Endodermal cell (in vitro differentiated cells): ENCODE measurements at regions not wholly inside any gene's neighbourhood (a gene's known extent, or its start where the extent isn't known, plus 50 kb on each side); places are given as distances from the start of the nearest gene placed in this dataset.

Experiments used
- DNase-seq: peaks from one replicate; pipeline ENCODE4 v3.0.0-alpha.2; 2017
- H3K27ac ChIP-seq: 2 replicates; pipeline ENCODE4 v1.5.1; 2013; ENCODE audit warnings: mild to moderate bottlenecking, low read depth, low read length, moderate library complexity
- H3K27me3 ChIP-seq: 2 replicates; pipeline ENCODE4 v1.6.1; 2013; ENCODE audit warnings: mild to moderate bottlenecking, low read length, moderate library complexity; ENCODE audit not compliant: insufficient read depth, control insufficient read depth, poor library complexity, severe bottlenecking
- H3K36me3 ChIP-seq: 2 replicates; pipeline ENCODE4 v1.7.0; 2013; ENCODE audit warnings: mild to moderate bottlenecking, low read length, moderate library complexity; ENCODE audit not compliant: control insufficient read depth, insufficient read depth
- H3K4me1 ChIP-seq: one replicate; pipeline ENCODE4 v1.7.0; 2013; ENCODE audit warnings: low read length; ENCODE audit not compliant: control insufficient read depth, insufficient read depth
- H3K4me3 ChIP-seq: 2 replicates; pipeline ENCODE4 v1.5.1; 2013; ENCODE audit warnings: mild to moderate bottlenecking, low read length, moderate library complexity
- H3K9ac ChIP-seq: 2 replicates; pipeline ENCODE4 v1.6.1; 2013; ENCODE audit warnings: mild to moderate bottlenecking, low read length, moderate library complexity; ENCODE audit not compliant: poor library complexity, severe bottlenecking; ENCODE audit errors: extremely low read depth
- H3K9me3 ChIP-seq: 2 replicates; pipeline ENCODE4 v1.6.1; 2013; ENCODE audit warnings: mild to moderate bottlenecking, low read length, moderate library complexity; ENCODE audit not compliant: control insufficient read depth
- H3K27ac Mint-ChIP-seq: 2 replicates; pipeline ENCODE4 v1.8.0; 2020; ENCODE audit warnings: mixed read lengths
- H3K27me3 Mint-ChIP-seq: 2 replicates; pipeline ENCODE4 v1.8.0; 2021; ENCODE audit warnings: mild to moderate bottlenecking, mixed read lengths; ENCODE audit not compliant: insufficient read depth
- H3K36me3 Mint-ChIP-seq: 2 replicates; pipeline ENCODE4 v1.8.0; 2020; ENCODE audit warnings: low read depth, mixed read lengths
- H3K4me1 Mint-ChIP-seq: 2 replicates; pipeline ENCODE4 v1.8.0; 2020; ENCODE audit warnings: mixed read lengths
- H3K4me3 Mint-ChIP-seq: 2 replicates; pipeline ENCODE4 v1.8.0; 2020; ENCODE audit warnings: mild to moderate bottlenecking, moderate library complexity, mixed read lengths
- H3K9me3 Mint-ChIP-seq: 2 replicates; pipeline ENCODE4 v1.8.0; 2020; ENCODE audit warnings: mild to moderate bottlenecking, mixed read lengths
- WGBS, 2 experiments: methylation state at CpG; one replicate each; pipeline versions ENCODE4 v1.1.5 to v1.1.7; 2013; ENCODE audit warnings: missing lambda C conversion rate in 2 of 2, mixed read lengths in 1 of 2; ENCODE audit not compliant: insufficient coverage in 1 of 2, insufficient read length in 1 of 2; 5-methylcytosine and 5-hydroxymethylcytosine counted together
- TF ChIP-seq, protein P1 (sequence below): fragments of 200-600 bp; sonication (generic); conservative IDR thresholded peaks from 2 replicates; pipeline ENCODE4 v1.5.0; 2021; ENCODE audit warnings: antibody characterized with exemption, mild to moderate bottlenecking

DNA sequence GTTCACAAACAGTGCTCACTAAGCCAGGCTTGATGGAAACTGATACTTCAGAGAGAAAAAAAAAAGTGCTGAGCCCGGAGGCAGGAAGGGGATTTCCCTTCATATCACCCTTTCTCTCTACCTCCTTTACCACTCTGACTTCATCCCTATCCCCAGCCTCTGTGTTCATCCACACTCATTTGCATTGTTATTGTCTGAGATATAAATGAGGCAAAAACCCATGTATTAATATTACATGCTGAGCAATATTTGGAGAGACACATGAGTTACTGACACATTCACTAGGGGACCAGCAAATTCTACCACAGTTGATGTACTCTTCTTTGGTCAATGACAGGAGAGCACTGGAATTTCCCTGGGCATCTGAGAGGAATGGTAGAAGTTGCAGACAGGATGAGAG, 175.8 kb downstream of the TNFSF18 start:
- Histone ChIP-seq H3K36me3 (no peaks in the 10 kb centered on the region), H3K27ac (no peak overlapping the region), H3K4me3 (no peak overlapping the region), H3K27me3 (no peaks in the 10 kb centered on the region), H3K9me3 (peaks cover 4% of the 10 kb centered on the region), H3K9ac (no peak overlapping the region), H3K4me1 (no peaks in the 10 kb centered on the region)
- Mint-ChIP-seq H3K9me3 (peaks cover 11% of the 10 kb centered on the region), H3K36me3 (no peaks in the 10 kb centered on the region), H3K4me3 (no peak overlapping the region), H3K4me1 (peaks cover 11% of the 10 kb centered on the region), H3K27ac (no peak overlapping the region), H3K27me3 (peaks cover 2% of the 10 kb centered on the region)
- WGBS, 2 experiments = 100% methylated on average over 1 of the region's 1 CpG; no CpG with 5 or more reads in 1 of the 2 experiments
- no peak for DNase-seq
- TF ChIP-seq, protein P1, sequence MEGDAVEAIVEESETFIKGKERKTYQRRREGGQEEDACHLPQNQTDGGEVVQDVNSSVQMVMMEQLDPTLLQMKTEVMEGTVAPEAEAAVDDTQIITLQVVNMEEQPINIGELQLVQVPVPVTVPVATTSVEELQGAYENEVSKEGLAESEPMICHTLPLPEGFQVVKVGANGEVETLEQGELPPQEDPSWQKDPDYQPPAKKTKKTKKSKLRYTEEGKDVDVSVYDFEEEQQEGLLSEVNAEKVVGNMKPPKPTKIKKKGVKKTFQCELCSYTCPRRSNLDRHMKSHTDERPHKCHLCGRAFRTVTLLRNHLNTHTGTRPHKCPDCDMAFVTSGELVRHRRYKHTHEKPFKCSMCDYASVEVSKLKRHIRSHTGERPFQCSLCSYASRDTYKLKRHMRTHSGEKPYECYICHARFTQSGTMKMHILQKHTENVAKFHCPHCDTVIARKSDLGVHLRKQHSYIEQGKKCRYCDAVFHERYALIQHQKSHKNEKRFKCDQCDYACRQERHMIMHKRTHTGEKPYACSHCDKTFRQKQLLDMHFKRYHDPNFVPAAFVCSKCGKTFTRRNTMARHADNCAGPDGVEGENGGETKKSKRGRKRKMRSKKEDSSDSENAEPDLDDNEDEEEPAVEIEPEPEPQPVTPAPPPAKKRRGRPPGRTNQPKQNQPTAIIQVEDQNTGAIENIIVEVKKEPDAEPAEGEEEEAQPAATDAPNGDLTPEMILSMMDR = no peak

GRCh38 chr1:172875892-172876291, 174.8 kb downstream of the TNFSF18 start:
- H3K4me1 Mint-ChIP-seq = peaks cover 10% of the 10 kb centered on the region
- no peak overlapping the region for H3K4me3 Mint-ChIP-seq
- Histone ChIP-seq H3K36me3 (no peaks in the 10 kb centered on the region), H3K27me3 (no peaks in the 10 kb centered on the region), H3K9me3 (peaks cover 4% of the 10 kb centered on the region), H3K4me3 (no peak overlapping the region), H3K4me1 (no peaks in the 10 kb centered on the region), H3K27ac (no peak overlapping the region), H3K9ac (no peak overlapping the region)
- no peak for DNase-seq
- no peaks in the 10 kb centered on the region for H3K36me3 Mint-ChIP-seq
- H3K9me3 Mint-ChIP-seq = peaks cover 16% of the 10 kb centered on the region
- H3K27me3 Mint-ChIP-seq = peaks cover 2% of the 10 kb centered on the region
- no peak overlapping the region for H3K27ac Mint-ChIP-seq
- TF ChIP-seq, protein P1 = no peak

- H3K27ac ChIP-seq = no peak overlapping the region
- H3K27me3 ChIP-seq = peaks cover 17% of the 10 kb centered on the region
- H3K9me3 ChIP-seq = peaks cover 4% of the 10 kb centered on the region
- TF ChIP-seq, protein P1 = no peak
- no peak for DNase-seq
- peaks cover 16% of the 10 kb centered on the region for H3K9me3 Mint-ChIP-seq
- no peak overlapping the region for H3K4me3 ChIP-seq
- H3K36me3 Mint-ChIP-seq = no peaks in the 10 kb centered on the region
- peaks cover 22% of the 10 kb centered on the region for H3K4me1 Mint-ChIP-seq
- H3K4me3 Mint-ChIP-seq = no peak overlapping the region
- H3K27ac Mint-ChIP-seq = no peak overlapping the region
- H3K36me3 ChIP-seq = no peaks in the 10 kb centered on the region
- H3K9ac ChIP-seq = no peak overlapping the region
- peaks cover 3% of the 10 kb centered on the region for H3K4me1 ChIP-seq
- H3K27me3 Mint-ChIP-seq = peaks cover 14% of the 10 kb centered on the region
Observed at GRCh38 chr1:172882385-172882784, 168.4 kb downstream of the TNFSF18 start.
